ENCODE measurements at regions not wholly inside any gene's neighbourhood (a gene's known extent, or its start where the extent isn't known, plus 50 kb on each side); places are given as distances from the start of the nearest gene placed in this dataset.

DNA sequence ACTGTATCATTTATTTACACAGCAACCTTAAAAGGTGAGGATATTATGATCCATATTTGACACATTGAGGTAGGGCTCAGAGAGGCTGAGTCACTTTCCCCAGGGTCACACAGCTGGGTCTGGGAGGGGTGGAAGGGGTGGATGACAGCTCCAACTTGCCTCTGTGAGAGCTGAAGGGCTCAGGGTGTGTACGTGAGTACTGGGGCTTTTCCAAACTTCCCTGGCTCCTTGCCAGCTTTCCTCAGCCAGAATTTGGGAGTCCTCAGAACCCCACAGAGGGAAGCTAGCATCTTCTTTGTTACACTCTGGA is 58.3 kb upstream of the SLC6A11 start:
- ChIA-PET POLR2A (interaction anchor here (1.2 kb wide), 1 partner anchor 11 kb away, joined by 3 read pairs; no protein-coding TSS in a partner anchor), CTCF (interaction anchor here (1.1 to 8.1 kb wide), 15 partner anchors 10 to 577 kb away, joined by 3 to 60 read pairs (median 14); no protein-coding TSS in a partner anchor)
- Mint-ChIP-seq H3K9me3 (no peaks in the 10 kb centered on the region), H3K27ac (no peak overlapping the region), H3K4me1 (ENCODE audit: low read depth) (peaks cover 3% of the 10 kb centered on the region), H3K4me3 (no peak overlapping the region), H3K27me3 (peaks cover 48% of the 10 kb centered on the region), H3K36me3 (ENCODE audit: low read depth) (no peaks in the 10 kb centered on the region)
- ATAC-seq (peak; percentile 55), DNase-seq (peak; percentile 41)
- TF ChIP-seq CTCF (IDR thresholded peaks at IDR 0.05), result no peak
- intact Hi-C loops (cut with micrococcal nuclease), result loop anchor here (2.0 to 5.0 kb wide), 2 partner anchors 125 to 300 kb away; no protein-coding TSS in a partner anchor

- peak; percentile 81 for TF ChIP-seq CTCF (IDR thresholded peaks at IDR 0.05)
- H3K4me3 Mint-ChIP-seq, result no peak overlapping the region
- H3K27me3 Mint-ChIP-seq, result peaks cover 41% of the 10 kb centered on the region
- CTCF ChIA-PET, result interaction anchor here (0.6 to 8.1 kb wide), 16 partner anchors 11 to 577 kb away, joined by 3 to 60 read pairs (median 10); no protein-coding TSS in a partner anchor
- POLR2A ChIA-PET, result interaction anchor here (1.2 kb wide), 1 partner anchor 11 kb away, joined by 3 read pairs; no protein-coding TSS in a partner anchor
- H3K36me3 Mint-ChIP-seq (ENCODE audit: low read depth), result no peaks in the 10 kb centered on the region
- H3K4me1 Mint-ChIP-seq (ENCODE audit: low read depth), result peaks cover 3% of the 10 kb centered on the region
- peak; percentile 50 for DNase-seq
- H3K9me3 Mint-ChIP-seq, result no peaks in the 10 kb centered on the region
- intact Hi-C loops (cut with micrococcal nuclease), result loop anchor here (2.0 to 5.0 kb wide), 2 partner anchors 124 to 299 kb away; no protein-coding TSS in a partner anchor
- ATAC-seq, result peak; percentile 74
- no peak overlapping the region for H3K27ac Mint-ChIP-seq
Measured at GRCh38 chr3:10758304-10759037, 57.6 kb upstream of the SLC6A11 start.

- peaks cover 3% of the 10 kb centered on the region for H3K4me1 Mint-ChIP-seq (ENCODE audit: low read depth)
- peaks cover 33% of the 10 kb centered on the region for H3K27me3 Mint-ChIP-seq
- DNase-seq (no peak), ATAC-seq (no peak)
- ChIA-PET POLR2A (no interaction called here), CTCF (interaction anchor here (1.2 to 8.1 kb wide), 8 partner anchors 10 to 575 kb away, joined by 3 to 60 read pairs (median 20); no protein-coding TSS in a partner anchor)
- no peaks in the 10 kb centered on the region for H3K36me3 Mint-ChIP-seq (ENCODE audit: low read depth)
- H3K9me3 Mint-ChIP-seq, result no peaks in the 10 kb centered on the region
- intact Hi-C loops (cut with micrococcal nuclease), result loop anchor here (2.0 to 5.0 kb wide), 2 partner anchors 123 to 298 kb away; no protein-coding TSS in a partner anchor
- no peak overlapping the region for H3K27ac Mint-ChIP-seq
- H3K4me3 Mint-ChIP-seq, result no peak overlapping the region
- no peak for TF ChIP-seq CTCF (IDR thresholded peaks at IDR 0.05)
Measured at GRCh38 chr3:10759495-10759894, 56.5 kb upstream of the SLC6A11 start.

DNA sequence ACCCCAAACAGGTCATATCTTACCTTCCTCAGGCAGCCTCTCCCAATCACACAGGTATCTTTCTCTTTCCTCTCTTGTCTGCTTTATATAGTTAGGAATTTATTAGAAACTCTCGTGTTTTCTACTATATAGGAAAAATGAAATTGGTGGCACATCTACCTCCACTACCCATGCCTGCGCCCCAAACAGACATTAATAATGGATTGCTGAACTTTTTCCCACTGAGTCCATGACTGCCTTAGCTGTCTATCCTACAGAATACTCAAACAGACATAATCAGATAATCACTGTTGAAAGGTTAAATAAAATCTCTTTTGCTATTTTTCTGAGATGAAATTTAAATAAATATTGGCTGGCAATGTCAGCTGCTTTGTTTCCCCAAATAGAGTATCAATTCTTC is 55.8 kb upstream of the SLC6A11 start:
- no peaks in the 10 kb centered on the region for H3K36me3 Mint-ChIP-seq (ENCODE audit: low read depth)
- H3K9me3 Mint-ChIP-seq, result no peaks in the 10 kb centered on the region
- no peak for DNase-seq
- H3K4me3 Mint-ChIP-seq, result no peak overlapping the region
- intact Hi-C loops (cut with micrococcal nuclease), result no loop called here
- ATAC-seq, result no peak
- peaks cover 29% of the 10 kb centered on the region for H3K27me3 Mint-ChIP-seq
- ChIA-PET CTCF (interaction anchor here (1.0 to 6.8 kb wide), 6 partner anchors 13 to 574 kb away, joined by 3 to 55 read pairs (median 9); no protein-coding TSS in a partner anchor), POLR2A (no interaction called here)
- H3K27ac Mint-ChIP-seq, result no peak overlapping the region
- H3K4me1 Mint-ChIP-seq (ENCODE audit: low read depth), result peaks cover 3% of the 10 kb centered on the region
- TF ChIP-seq CTCF (IDR thresholded peaks at IDR 0.05), result no peak

DNA sequence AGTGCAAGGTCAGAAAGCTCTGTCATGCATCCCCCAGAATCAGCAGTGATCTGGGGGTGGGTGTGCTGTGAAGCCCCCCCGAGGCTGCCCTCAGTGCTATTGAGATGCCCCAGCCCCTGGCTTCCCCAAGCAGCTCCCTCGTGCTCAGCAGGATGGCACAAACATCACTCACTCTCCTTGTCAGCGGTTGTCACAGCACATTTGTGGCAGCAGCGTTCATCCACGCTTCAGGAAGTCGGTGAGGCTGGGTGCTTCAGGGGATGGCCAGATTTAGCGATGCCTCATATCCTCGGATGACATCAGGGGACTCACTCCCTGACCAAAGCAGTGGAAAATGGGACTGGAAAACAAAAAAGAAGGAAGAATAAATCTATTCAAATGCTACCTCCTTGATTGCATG is 54.4 kb upstream of the SLC6A11 start:
- ChIA-PET POLR2A (interaction anchor here (0.7 kb wide), 1 partner anchor 300 kb away, joined by 3 read pairs; no protein-coding TSS in a partner anchor), CTCF (interaction anchor here (1.2 to 6.8 kb wide), 3 partner anchors 21 to 182 kb away, joined by 4 to 55 read pairs (median 7); no protein-coding TSS in a partner anchor)
- Mint-ChIP-seq H3K27me3 (peaks cover 30% of the 10 kb centered on the region), H3K4me1 (ENCODE audit: low read depth) (peaks cover 3% of the 10 kb centered on the region), H3K27ac (no peak overlapping the region), H3K36me3 (ENCODE audit: low read depth) (no peaks in the 10 kb centered on the region), H3K4me3 (no peak overlapping the region), H3K9me3 (no peaks in the 10 kb centered on the region)
- no peak for TF ChIP-seq CTCF (IDR thresholded peaks at IDR 0.05)
- DNase-seq, result no peak
- ATAC-seq, result no peak
- intact Hi-C loops (cut with micrococcal nuclease), result no loop called here
